ENCODE measurements at regions not wholly inside any gene's neighbourhood (a gene's known extent, or its start where the extent isn't known, plus 50 kb on each side); places are given as distances from the start of the nearest gene placed in this dataset.

DNA sequence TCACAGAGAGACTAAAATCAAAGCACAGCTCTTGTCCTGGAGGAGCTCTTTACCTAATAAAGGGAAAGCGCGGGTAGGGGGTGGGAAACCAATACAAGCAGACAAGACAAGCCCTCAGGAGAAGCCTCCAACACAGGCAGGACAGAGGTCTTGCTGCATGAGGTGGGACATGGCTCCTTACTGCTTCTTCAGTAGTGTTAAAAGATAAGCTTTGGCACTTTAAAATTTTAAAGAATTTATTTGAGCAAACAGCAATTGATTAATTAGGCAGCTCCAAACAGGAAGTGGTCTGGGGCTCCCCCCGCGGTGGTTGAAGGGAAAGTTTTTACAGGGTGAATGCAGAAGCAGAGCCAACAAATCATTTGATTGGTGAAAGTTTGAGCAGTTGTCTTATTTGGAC lies 50.3 kb upstream of the MACC1 start:
- Histone ChIP-seq H3K9me3 (ENCODE audit: insufficient read depth, low read length) (no peaks in the 10 kb centered on the region), H3K36me3 (ENCODE audit: insufficient read depth, insufficient read length, low read length) (no peaks in the 10 kb centered on the region), H3K4me1 (ENCODE audit: insufficient read depth, insufficient read length) (no peaks in the 10 kb centered on the region), H3K27me3 (ENCODE audit: insufficient read depth, insufficient read length) (no peaks in the 10 kb centered on the region), H3K4me3 (ENCODE audit: insufficient read length, low read depth) (no peak overlapping the region), H3K9ac (ENCODE audit: insufficient read length, low read depth) (no peak overlapping the region)
- DNase-seq (ENCODE audit: low read depth, low spot score) = peak; percentile 28
- TF ChIP-seq ZNF274 (IDR thresholded peaks at IDR 0.05; ENCODE audit: low read depth, low read length) = no peak
- TF ChIP-seq YY1 (IDR thresholded peaks at IDR 0.05; ENCODE audit: insufficient read depth, insufficient read length) = no peak
- no peak for TF ChIP-seq SUZ12 (IDR thresholded peaks at IDR 0.05; ENCODE audit: extremely low read depth, insufficient read depth, insufficient read length)

DNA sequence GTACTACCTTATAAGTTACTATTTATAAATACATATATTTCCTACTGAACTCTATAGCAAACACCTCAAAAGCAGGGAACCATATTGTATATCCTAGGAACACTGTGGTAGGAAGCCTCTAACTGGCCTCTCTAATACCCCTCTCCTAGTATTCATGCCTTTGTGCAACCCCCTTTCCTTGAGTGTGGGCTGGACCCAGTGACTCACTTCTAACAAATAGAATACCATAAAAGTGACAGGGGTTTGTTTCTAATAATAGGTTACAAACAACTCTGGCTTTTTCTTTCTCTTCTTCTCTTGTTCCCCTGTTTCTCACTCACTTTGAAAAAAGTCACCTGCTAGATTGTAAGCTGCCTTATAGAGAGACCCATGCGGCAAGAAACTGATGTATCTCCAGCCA lies 51.6 kb upstream of the MACC1 start:
- H3K36me3 ChIP-seq (ENCODE audit: insufficient read depth, insufficient read length, low read length) = no peaks in the 10 kb centered on the region
- no peak overlapping the region for H3K4me3 ChIP-seq (ENCODE audit: insufficient read length, low read depth)
- H3K9ac ChIP-seq (ENCODE audit: insufficient read length, low read depth) = no peak overlapping the region
- TF ChIP-seq ZNF274 (IDR thresholded peaks at IDR 0.05; ENCODE audit: low read depth, low read length) (no peak), YY1 (IDR thresholded peaks at IDR 0.05; ENCODE audit: insufficient read depth, insufficient read length) (no peak), SUZ12 (IDR thresholded peaks at IDR 0.05; ENCODE audit: extremely low read depth, insufficient read depth, insufficient read length) (no peak)
- no peak for DNase-seq (ENCODE audit: low read depth, low spot score)
- H3K4me1 ChIP-seq (ENCODE audit: insufficient read depth, insufficient read length) = no peaks in the 10 kb centered on the region
- H3K9me3 ChIP-seq (ENCODE audit: insufficient read depth, low read length) = no peaks in the 10 kb centered on the region
- no peaks in the 10 kb centered on the region for H3K27me3 ChIP-seq (ENCODE audit: insufficient read depth, insufficient read length)

DNA sequence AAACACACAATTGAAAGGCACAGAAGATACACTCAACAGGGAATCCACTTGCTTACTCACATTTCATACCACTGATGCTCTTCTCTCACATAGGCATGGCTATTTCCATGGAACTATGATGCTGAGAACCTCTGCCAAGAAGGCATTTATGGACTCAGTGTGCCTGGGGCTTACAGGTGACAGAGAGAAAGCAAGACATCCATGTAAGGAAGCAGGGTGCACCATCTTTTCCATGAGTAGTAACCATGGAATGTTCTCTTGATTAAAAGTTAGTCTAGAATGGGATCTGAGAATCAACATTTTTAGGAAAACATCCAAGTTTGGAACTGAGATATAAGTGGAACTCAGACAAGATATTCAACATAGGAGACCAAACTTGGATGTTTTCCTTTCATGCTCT lies 52.5 kb upstream of the MACC1 start:
- Histone ChIP-seq H3K27me3 (ENCODE audit: insufficient read depth, insufficient read length) (no peaks in the 10 kb centered on the region), H3K9me3 (ENCODE audit: insufficient read depth, low read length) (no peaks in the 10 kb centered on the region), H3K4me3 (ENCODE audit: insufficient read length, low read depth) (no peak overlapping the region), H3K9ac (ENCODE audit: insufficient read length, low read depth) (no peak overlapping the region), H3K4me1 (ENCODE audit: insufficient read depth, insufficient read length) (no peaks in the 10 kb centered on the region), H3K36me3 (ENCODE audit: insufficient read depth, insufficient read length, low read length) (no peaks in the 10 kb centered on the region)
- TF ChIP-seq SUZ12 (IDR thresholded peaks at IDR 0.05; ENCODE audit: extremely low read depth, insufficient read depth, insufficient read length) (no peak), ZNF274 (IDR thresholded peaks at IDR 0.05; ENCODE audit: low read depth, low read length) (no peak), YY1 (IDR thresholded peaks at IDR 0.05; ENCODE audit: insufficient read depth, insufficient read length) (no peak)
- no peak for DNase-seq (ENCODE audit: low read depth, low spot score)

DNA sequence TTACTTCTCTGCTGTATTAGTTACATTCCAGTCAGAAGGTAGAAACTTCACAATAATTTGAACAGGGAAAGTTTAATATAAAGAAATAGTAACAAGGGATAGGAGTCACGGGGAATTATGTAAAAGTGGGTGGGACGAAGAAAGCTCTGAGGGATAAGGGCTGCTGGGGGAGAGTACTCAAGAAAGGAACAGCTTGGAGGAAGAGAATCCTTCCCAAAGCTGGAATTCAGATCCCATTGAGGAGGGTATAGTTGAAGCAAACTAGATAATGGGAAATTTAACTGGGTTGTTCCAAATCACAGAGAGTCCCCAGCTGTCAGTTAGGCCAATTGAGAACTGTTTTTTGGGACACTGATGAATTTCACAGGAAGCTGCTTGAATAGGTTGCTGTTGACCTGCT lies 53.2 kb upstream of the MACC1 start:
- no peak overlapping the region for H3K4me3 ChIP-seq (ENCODE audit: insufficient read length, low read depth)
- H3K9ac ChIP-seq (ENCODE audit: insufficient read length, low read depth) = no peak overlapping the region
- no peaks in the 10 kb centered on the region for H3K27me3 ChIP-seq (ENCODE audit: insufficient read depth, insufficient read length)
- DNase-seq (ENCODE audit: low read depth, low spot score) = no peak
- H3K36me3 ChIP-seq (ENCODE audit: insufficient read depth, insufficient read length, low read length) = no peaks in the 10 kb centered on the region
- no peaks in the 10 kb centered on the region for H3K9me3 ChIP-seq (ENCODE audit: insufficient read depth, low read length)
- no peak for TF ChIP-seq ZNF274 (IDR thresholded peaks at IDR 0.05; ENCODE audit: low read depth, low read length)
- no peaks in the 10 kb centered on the region for H3K4me1 ChIP-seq (ENCODE audit: insufficient read depth, insufficient read length)

DNA sequence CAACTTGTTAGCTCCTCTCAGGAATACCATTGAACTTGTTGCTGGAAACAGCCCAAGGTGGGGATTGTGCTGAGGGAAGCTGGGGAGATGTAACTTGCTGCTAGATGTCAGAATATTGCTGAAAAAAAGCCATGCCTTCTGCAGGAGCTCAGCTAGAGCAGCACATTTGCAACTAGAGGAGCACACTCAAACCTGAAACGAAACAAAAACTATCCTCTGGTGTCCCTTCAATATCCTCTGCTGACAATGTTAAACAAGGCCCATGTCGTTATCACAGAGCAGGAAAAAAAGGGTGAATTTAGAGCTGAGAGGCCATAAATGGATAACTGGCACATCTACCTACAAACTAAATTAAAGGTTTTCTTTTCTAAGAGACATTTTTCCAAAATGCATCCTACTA lies 53.7 kb upstream of the MACC1 start:
- no peak for TF ChIP-seq SUZ12 (IDR thresholded peaks at IDR 0.05; ENCODE audit: extremely low read depth, insufficient read depth, insufficient read length)
- no peak for TF ChIP-seq YY1 (IDR thresholded peaks at IDR 0.05; ENCODE audit: insufficient read depth, insufficient read length)
- TF ChIP-seq ZNF274 (IDR thresholded peaks at IDR 0.05; ENCODE audit: low read depth, low read length) = no peak
- no peaks in the 10 kb centered on the region for H3K9me3 ChIP-seq (ENCODE audit: insufficient read depth, low read length)
- DNase-seq (ENCODE audit: low read depth, low spot score) = no peak
- no peaks in the 10 kb centered on the region for H3K27me3 ChIP-seq (ENCODE audit: insufficient read depth, insufficient read length)
- H3K4me3 ChIP-seq (ENCODE audit: insufficient read length, low read depth) = no peak overlapping the region
- no peaks in the 10 kb centered on the region for H3K36me3 ChIP-seq (ENCODE audit: insufficient read depth, insufficient read length, low read length)
- no peak overlapping the region for H3K9ac ChIP-seq (ENCODE audit: insufficient read length, low read depth)
- no peaks in the 10 kb centered on the region for H3K4me1 ChIP-seq (ENCODE audit: insufficient read depth, insufficient read length)

DNA sequence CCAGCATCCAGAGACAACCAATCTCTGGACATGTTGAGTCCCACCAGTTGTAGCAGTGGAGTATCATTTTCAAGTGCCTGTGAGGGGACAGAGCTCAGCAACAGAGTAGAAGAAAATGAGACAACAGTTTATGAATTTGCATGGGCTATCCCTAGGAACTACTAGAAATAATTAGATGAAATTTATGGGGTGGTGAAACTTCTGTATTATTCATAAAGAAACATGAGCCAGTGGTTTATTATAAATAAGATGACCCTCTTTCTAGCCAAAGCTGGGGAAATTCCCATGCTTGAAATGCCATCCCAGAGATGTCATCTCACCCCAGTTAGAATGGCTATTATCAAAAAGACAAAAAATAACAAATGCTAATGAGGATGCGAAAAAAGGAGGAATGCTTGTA lies 55.1 kb upstream of the ITGB8 start:
- Histone ChIP-seq H3K9ac (ENCODE audit: insufficient read length, low read depth) (no peak overlapping the region), H3K9me3 (ENCODE audit: insufficient read depth, low read length) (no peaks in the 10 kb centered on the region), H3K4me3 (ENCODE audit: insufficient read length, low read depth) (no peak overlapping the region), H3K4me1 (ENCODE audit: insufficient read depth, insufficient read length) (no peaks in the 10 kb centered on the region), H3K27me3 (ENCODE audit: insufficient read depth, insufficient read length) (no peaks in the 10 kb centered on the region), H3K36me3 (ENCODE audit: insufficient read depth, insufficient read length, low read length) (no peaks in the 10 kb centered on the region)
- TF ChIP-seq ZNF274 (IDR thresholded peaks at IDR 0.05; ENCODE audit: low read depth, low read length) (no peak), SUZ12 (IDR thresholded peaks at IDR 0.05; ENCODE audit: extremely low read depth, insufficient read depth, insufficient read length) (no peak), YY1 (IDR thresholded peaks at IDR 0.05; ENCODE audit: insufficient read depth, insufficient read length) (no peak)
- no peak for DNase-seq (ENCODE audit: low read depth, low spot score)

DNA sequence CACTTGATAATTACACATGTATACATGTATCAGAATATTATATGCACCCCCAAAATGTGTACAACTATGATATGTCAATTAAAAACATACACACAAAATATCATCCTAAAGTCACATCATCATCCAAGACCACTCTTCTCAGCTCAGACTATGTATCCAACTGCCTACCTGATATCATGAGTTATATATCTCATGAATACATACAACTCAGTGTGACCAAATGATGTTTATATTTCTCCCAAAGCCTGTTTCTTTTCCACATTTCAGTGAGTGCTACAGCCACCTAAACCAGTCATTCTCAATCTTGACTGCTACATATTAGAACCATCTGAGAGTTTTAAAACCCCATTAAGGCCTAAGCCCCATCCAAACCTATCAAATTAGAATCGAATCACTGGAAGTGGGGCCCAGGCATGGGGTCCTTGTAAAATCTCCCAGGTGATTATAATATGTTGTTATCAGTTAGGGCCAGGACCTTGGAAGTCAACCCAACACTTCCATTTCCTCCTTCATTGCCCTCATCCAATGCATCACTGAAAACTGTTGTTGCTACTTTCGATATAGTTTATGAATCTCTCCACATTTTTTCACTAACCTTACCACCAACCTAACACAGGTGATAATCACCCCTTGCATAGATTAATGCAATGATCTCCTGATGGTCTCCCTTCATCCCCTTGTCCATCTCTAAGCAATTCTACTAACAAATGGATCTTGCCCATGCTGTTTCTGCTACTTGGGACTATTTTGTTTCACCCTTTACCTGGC lies 53.8 kb upstream of the ITGB8 start:
- Histone ChIP-seq H3K27me3 (ENCODE audit: insufficient read depth, insufficient read length) (no peaks in the 10 kb centered on the region), H3K9me3 (ENCODE audit: insufficient read depth, low read length) (no peaks in the 10 kb centered on the region), H3K4me3 (ENCODE audit: insufficient read length, low read depth) (no peak overlapping the region), H3K36me3 (ENCODE audit: insufficient read depth, insufficient read length, low read length) (no peaks in the 10 kb centered on the region), H3K4me1 (ENCODE audit: insufficient read depth, insufficient read length) (no peaks in the 10 kb centered on the region), H3K9ac (ENCODE audit: insufficient read length, low read depth) (no peak overlapping the region)
- TF ChIP-seq YY1 (IDR thresholded peaks at IDR 0.05; ENCODE audit: insufficient read depth, insufficient read length) = no peak
- no peak for TF ChIP-seq ZNF274 (IDR thresholded peaks at IDR 0.05; ENCODE audit: low read depth, low read length)
- TF ChIP-seq SUZ12 (IDR thresholded peaks at IDR 0.05; ENCODE audit: extremely low read depth, insufficient read depth, insufficient read length) = no peak
- DNase-seq (ENCODE audit: low read depth, low spot score) = no peak

Data from NT2/D1 (cell line).